Hematopoietic multipotent progenitor cell treated with erythropoietin and hydrocortisone succinate and interleukin-3 and kit ligand, for 15 days (in vitro differentiated cells): ENCODE measurements at regions not wholly inside any gene's neighbourhood (a gene's known extent, or its start where the extent isn't known, plus 50 kb on each side); places are given as distances from the start of the nearest gene placed in this dataset.

Experiments used
- DNase-seq: peaks from one replicate; pipeline ENCODE4 v3.0.0-alpha.2; 2015; ENCODE audit warnings: low spot score

- no peak for DNase-seq
Measured at GRCh38 chr14:34348592-34348991, 113.4 kb downstream of the SPTSSA start.

- no peak for DNase-seq
Measured at GRCh38 chr14:34347683-34348082, 114.4 kb downstream of the SPTSSA start.

GRCh38 chr14:34345718-34346465 is 116.1 kb downstream of the SPTSSA start:
- no peak for DNase-seq

- no peak for DNase-seq
Measured at GRCh38 chr14:34344318-34344717, 117.7 kb downstream of the SPTSSA start.

GRCh38 chr14:34340025-34340625 is 121.9 kb downstream of the SPTSSA start:
- DNase-seq: no peak

- DNase-seq: no peak
Measured at GRCh38 chr14:34338056-34338455, 124.0 kb downstream of the SPTSSA start.

GRCh38 chr14:34336501-34336900 is 125.5 kb downstream of the SPTSSA start:
- DNase-seq: no peak

- no peak for DNase-seq
Measured at GRCh38 chr14:34335968-34336367, 126.1 kb downstream of the SPTSSA start.

- DNase-seq: no peak
Measured at GRCh38 chr14:34334329-34334728, 127.7 kb downstream of the SPTSSA start.

- DNase-seq: peak; percentile 42
Measured at GRCh38 chr14:34331728-34332623, 130.1 kb downstream of the SPTSSA start.

- no peak for DNase-seq
Measured at GRCh38 chr14:34330846-34331245, 131.2 kb downstream of the SPTSSA start.

- no peak for DNase-seq
Measured at GRCh38 chr14:34329301-34329700, 132.7 kb downstream of the SPTSSA start.

GRCh38 chr14:34328178-34328577 is 133.9 kb downstream of the SPTSSA start:
- DNase-seq: no peak

GRCh38 chr14:34325493-34325892 is 136.5 kb downstream of the SPTSSA start:
- no peak for DNase-seq

- peak; percentile 57 for DNase-seq
Measured at GRCh38 chr14:34324363-34324795, 137.7 kb downstream of the SPTSSA start.

- DNase-seq: peak; percentile 75
Measured at GRCh38 chr14:34322940-34323418, 139.1 kb downstream of the SPTSSA start.

- DNase-seq: no peak
Measured at GRCh38 chr14:34319140-34319539, 142.9 kb downstream of the SPTSSA start.

- no peak for DNase-seq
Measured at GRCh38 chr14:34318014-34318413, 144.0 kb downstream of the SPTSSA start.

GRCh38 chr14:34310724-34311123 is 151.3 kb downstream of the SPTSSA start:
- no peak for DNase-seq

GRCh38 chr14:34303811-34304210 is 158.2 kb downstream of the SPTSSA start:
- DNase-seq: no peak

- no peak for DNase-seq
Measured at GRCh38 chr14:34302654-34303053, 159.4 kb downstream of the SPTSSA start.

GRCh38 chr14:34300882-34301734 is 160.9 kb downstream of the SPTSSA start:
- peak; percentile 50 for DNase-seq
